ENCODE measurements at regions not wholly inside any gene's neighbourhood (a gene's known extent, or its start where the extent isn't known, plus 50 kb on each side); places are given as distances from the start of the nearest gene placed in this dataset.

GRCh38 chr10:107425931-107426553 lies 261.5 kb upstream of the SORCS1 start:
- no peak for TF ChIP-seq CTCF (IDR thresholded peaks at IDR 0.05; ENCODE audit: poor library complexity, severe bottlenecking)
- no peak for TF ChIP-seq EZH2 (IDR thresholded peaks at IDR 0.05; ENCODE audit: borderline replicate concordance, insufficient read depth, low read length, poor library complexity, severe bottlenecking)
- TF ChIP-seq SMC3 (conservative IDR thresholded peaks at IDR 0.05; ENCODE audit: poor library complexity) = no peak
- TF ChIP-seq TAF1 (IDR thresholded peaks at IDR 0.05; ENCODE audit: low read depth) = no peak
- TF ChIP-seq EP300 (conservative IDR thresholded peaks at IDR 0.05; ENCODE audit: poor library complexity, severe bottlenecking) = no peak
- TF ChIP-seq POLR2AphosphoS5 (IDR thresholded peaks at IDR 0.05) = no peak
- TF ChIP-seq RAD21 (conservative IDR thresholded peaks at IDR 0.05) = no peak
- TF ChIP-seq REST (IDR thresholded peaks at IDR 0.05; ENCODE audit: borderline replicate concordance) = no peak
